B cell (primary cell): ENCODE measurements at regions not wholly inside any gene's neighbourhood (a gene's known extent, or its start where the extent isn't known, plus 50 kb on each side); places are given as distances from the start of the nearest gene placed in this dataset.

Experiments used
- ATAC-seq: fragments of 200-7000 bp; cut with Tn5 transposase; one replicate; pipeline ENCODE4 v1.10.0; 2021; ENCODE audit warnings: low read depth, mild to moderate bottlenecking, moderate number of reproducible peaks, moderate library complexity
- CTCF ChIA-PET: fragments of 350-600 bp; sonication (Branson Sonifier 250); formaldehyde crosslinking; loops from one replicate; lab custom pipeline; 2021; ENCODE audit warnings: antibody characterized with exemption, inconsistent platforms; lab: Charles Lee
- POLR2A ChIA-PET: fragments of 350-600 bp; sonication (Branson Sonifier 250); formaldehyde crosslinking; loops from one replicate; lab custom pipeline; 2021; ENCODE audit warnings: antibody characterized with exemption; lab: Charles Lee
- DNase-seq: peaks from one replicate; pipeline ENCODE4 v3.0.0; 2013
- H2AFZ ChIP-seq: 2 replicates; pipeline ENCODE4 v1.6.1; 2012; ENCODE audit warnings: mild to moderate bottlenecking, low read depth, low read length; ENCODE audit not compliant: insufficient read depth, poor library complexity, severe bottlenecking
- H3K27ac ChIP-seq, 2 donors: 1 replicate in 1 of 2; 2 replicates in 1 of 2; pipeline ENCODE4 v1.5.1; 2012 to 2013; ENCODE audit warnings: low read length in 2 of 2, mild to moderate bottlenecking in 2 of 2, moderate library complexity in 1 of 2
- H3K27me3 ChIP-seq, 4 experiments: fragments of 200-600 bp in 1 of 4; sonication (generic) in 1 of 4; replicated peaks in 1 of 4; 1 replicate in 2 of 4; 2 replicates in 2 of 4; pipeline versions ENCODE4 v1.6.1 to v1.7.0; 2013 to 2016; ENCODE audit warnings: low read length in 3 of 4, mild to moderate bottlenecking in 2 of 4, mixed read lengths in 1 of 4, moderate library complexity in 1 of 4; ENCODE audit not compliant: insufficient read depth in 4 of 4, control insufficient read depth in 3 of 4; ENCODE audit errors: control extremely low read depth in 1 of 4
- H3K36me3 ChIP-seq, 2 experiments: replicated peaks in 1 of 2; 1 replicate in 1 of 2; 2 replicates in 1 of 2; pipeline versions ENCODE4 v1.6.1 to v1.7.1; 2013; ENCODE audit warnings: low read length in 1 of 2; ENCODE audit not compliant: insufficient read depth in 2 of 2, control insufficient read depth in 1 of 2; ENCODE audit errors: control extremely low read depth in 1 of 2, extremely low read depth in 1 of 2
- H3K4me1 ChIP-seq, 2 donors: fragments of 200-600 bp in 1 of 2; sonication (generic) in 1 of 2; 1 replicate in 1 of 2; 2 replicates in 1 of 2; pipeline versions ENCODE4 v1.5.1 to v1.6.1; 2013 to 2017; ENCODE audit warnings: low read length in 2 of 2; ENCODE audit not compliant: control insufficient read depth in 2 of 2, insufficient read depth in 2 of 2
- H3K4me2 ChIP-seq: replicated peaks from 2 replicates; pipeline ENCODE3; 2012; ENCODE audit warnings: mild to moderate bottlenecking, low read depth, low read length; ENCODE audit not compliant: poor library complexity, severe bottlenecking
- H3K4me3 ChIP-seq, 5 experiments: fragments of 200-600 bp in 1 of 5; sonication (generic) in 1 of 5; 1 replicate in 3 of 5; 2 replicates in 2 of 5; pipeline versions ENCODE4 v1.5.1 to v1.7.0; 2011 to 2016; ENCODE audit warnings: low read length in 4 of 5, mild to moderate bottlenecking in 4 of 5, low read depth in 2 of 5, control low read depth in 1 of 5, moderate library complexity in 1 of 5; ENCODE audit not compliant: insufficient read depth in 1 of 5; ENCODE audit errors: control extremely low read depth in 1 of 5, extremely low read depth in 1 of 5
- H3K79me2 ChIP-seq: fragments of 200-600 bp; sonication (generic); one replicate; pipeline ENCODE4 v1.6.0; 2016; ENCODE audit warnings: low read length; ENCODE audit not compliant: control insufficient read depth, insufficient read depth
- H3K9ac ChIP-seq: fragments of 200-600 bp; sonication (generic); 2 replicates; pipeline ENCODE4 v1.6.1; 2017; ENCODE audit warnings: mild to moderate bottlenecking, low read length, moderate library complexity
- H3K9me3 ChIP-seq, 3 donors: one replicate each; pipeline versions ENCODE4 v1.6.1 to v1.7.1; 2013; ENCODE audit warnings: low read length in 2 of 3; ENCODE audit not compliant: control insufficient read depth in 2 of 3, insufficient read depth in 1 of 3; ENCODE audit errors: control extremely low read depth in 1 of 3
- H4K20me1 ChIP-seq: 2 replicates; pipeline ENCODE4 v1.6.0; 2012; ENCODE audit warnings: mild to moderate bottlenecking, low read length; ENCODE audit not compliant: insufficient read depth, control insufficient read depth, poor library complexity, severe bottlenecking
- H3K27ac Mint-ChIP-seq: one replicate; pipeline ENCODE4 v1.8.0; 2021; ENCODE audit warnings: mixed read lengths
- H3K27me3 Mint-ChIP-seq: one replicate; pipeline ENCODE4 v1.8.0; 2021; ENCODE audit warnings: mixed read lengths
- H3K4me1 Mint-ChIP-seq: one replicate; pipeline ENCODE4 v1.8.0; 2021; ENCODE audit warnings: mixed read lengths
- H3K4me3 Mint-ChIP-seq: one replicate; pipeline ENCODE4 v1.8.0; 2021; ENCODE audit warnings: mixed read lengths
- H3K9me3 Mint-ChIP-seq: one replicate; pipeline ENCODE4 v1.8.0; 2022; ENCODE audit warnings: mixed read lengths; ENCODE audit not compliant: insufficient read depth
- CTCF ChIP-seq: fragments of 200-600 bp; IDR thresholded peaks from one replicate; pipeline ENCODE4 v1.8.0; 2022; ENCODE audit warnings: antibody characterized with exemption, mild to moderate bottlenecking
- EZH2 ChIP-seq: IDR thresholded peaks from 2 replicates; pipeline ENCODE4 v1.6.1; 2012; ENCODE audit warnings: borderline replicate concordance, low read depth, mild to moderate bottlenecking, moderate library complexity, low read length; ENCODE audit not compliant: insufficient read depth, poor library complexity, severe bottlenecking
- whole genome bisulfite sequencing: methylation state at CpG from one replicate; pipeline ENCODE4 v1.1.5; 2013; ENCODE audit warnings: missing lambda C conversion rate; ENCODE audit not compliant: insufficient coverage; 5-methylcytosine and 5-hydroxymethylcytosine counted together
- intact Hi-C: fragments of 100-400 bp; cut with micrococcal nuclease; formaldehyde crosslinking; loops from one replicate; pipeline ENCODE4 v1.10.0; 2022

GRCh38 chr13:109481040-109481439 lies 305.3 kb downstream of the IRS2 start:
- no peaks in the 10 kb centered on the region for H3K27me3 ChIP-seq
- no peak overlapping the region for H3K9ac ChIP-seq
- no peaks in the 10 kb centered on the region for H3K4me1 ChIP-seq
- peaks cover 0 to 17% (median 0%) of the 10 kb centered on the region in 3 donors for H3K9me3 ChIP-seq
- Mint-ChIP-seq H3K4me1 (no peaks in the 10 kb centered on the region), H3K4me3 (no peak overlapping the region), H3K9me3 (no peaks in the 10 kb centered on the region), H3K27me3 (no peaks in the 10 kb centered on the region), H3K27ac (no peak overlapping the region)
- POLR2A ChIA-PET = no interaction called here
- DNase-seq = no peak
- 89% methylated on average over 6 of the region's 7 CpGs for WGBS
- no peaks in the 10 kb centered on the region for H4K20me1 ChIP-seq
- intact Hi-C loops = no loop called here
- no peak overlapping the region for H3K4me3 ChIP-seq
- no peak overlapping the region for H3K4me2 ChIP-seq
- no peak overlapping the region for H2AFZ ChIP-seq
- CTCF ChIA-PET = no interaction called here
- no peaks in the 10 kb centered on the region for H3K79me2 ChIP-seq
- ATAC-seq = no peak
- H3K27ac ChIP-seq = no peak overlapping the region
- no peak for TF ChIP-seq CTCF
- H3K36me3 ChIP-seq = no peaks in the 10 kb centered on the region

GRCh38 chr13:109480011-109480955 lies 306.1 kb downstream of the IRS2 start:
- H3K9me3 Mint-ChIP-seq = no peaks in the 10 kb centered on the region
- H3K4me2 ChIP-seq = no peak overlapping the region
- no peak overlapping the region for H3K9ac ChIP-seq
- no peak overlapping the region for H3K4me3 Mint-ChIP-seq
- H3K27me3 ChIP-seq = no peaks in the 10 kb centered on the region
- H3K27ac ChIP-seq = no peak overlapping the region
- H3K27ac Mint-ChIP-seq = no peak overlapping the region
- DNase-seq (no peak), ATAC-seq (no peak)
- H3K4me1 Mint-ChIP-seq = no peaks in the 10 kb centered on the region
- TF ChIP-seq EZH2 = no peak
- no peak for TF ChIP-seq CTCF
- no peaks in the 10 kb centered on the region for H3K79me2 ChIP-seq
- no peaks in the 10 kb centered on the region for H3K4me1 ChIP-seq
- H3K9me3 ChIP-seq = peaks cover 0 to 14% (median 0%) of the 10 kb centered on the region in 3 donors
- 86% methylated on average over 7 of the region's 11 CpGs for WGBS
- H3K4me3 ChIP-seq = no peak overlapping the region
- H2AFZ ChIP-seq = no peak overlapping the region
- intact Hi-C loops = no loop called here
- H4K20me1 ChIP-seq = no peaks in the 10 kb centered on the region
- H3K36me3 ChIP-seq = no peaks in the 10 kb centered on the region
- POLR2A ChIA-PET = no interaction called here
- CTCF ChIA-PET = no interaction called here
- no peaks in the 10 kb centered on the region for H3K27me3 Mint-ChIP-seq
